Retinal pigment epithelial cell (primary cell): ENCODE measurements at regions not wholly inside any gene's neighbourhood (a gene's known extent, or its start where the extent isn't known, plus 50 kb on each side); places are given as distances from the start of the nearest gene placed in this dataset.
A peak's percentile ranks its signal among the peaks of the same experiment; 100 is the strongest.

Experiments
- DNase-seq: peaks from one replicate; pipeline ENCODE4 v3.0.0-alpha.2; 2010; ENCODE audit warnings: low read depth
- H3K4me3 ChIP-seq: 2 replicates; pipeline ENCODE4 v1.5.1; 2011; ENCODE audit warnings: mild to moderate bottlenecking, low read length, control low read depth, moderate library complexity
- TF ChIP-seq, protein P1 (sequence below): conservative IDR thresholded peaks from 2 replicates; pipeline ENCODE4 v1.5.1; 2011; ENCODE audit warnings: low read depth, low read length, control low read depth, inconsistent platforms

DNA sequence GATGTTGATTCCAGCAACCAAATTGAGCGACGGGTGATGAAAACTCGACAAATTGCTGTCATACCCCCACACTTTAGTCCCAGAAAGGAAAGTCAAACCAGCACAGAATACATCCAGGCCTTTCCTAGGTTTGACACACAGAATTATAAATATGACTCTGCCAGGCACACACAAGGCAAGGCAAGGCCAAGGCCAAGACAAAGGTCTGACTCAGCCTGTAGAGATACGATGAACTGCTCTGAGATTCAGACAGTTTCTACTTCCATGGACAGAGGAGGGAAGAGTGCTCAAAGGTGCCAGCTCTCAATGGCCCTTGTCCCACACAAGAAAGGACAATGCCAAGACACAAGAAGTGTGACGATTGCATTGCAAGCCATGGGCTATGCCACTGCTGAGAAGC, 880.2 kb upstream of the TMEM132C start:
- TF ChIP-seq, protein P1, sequence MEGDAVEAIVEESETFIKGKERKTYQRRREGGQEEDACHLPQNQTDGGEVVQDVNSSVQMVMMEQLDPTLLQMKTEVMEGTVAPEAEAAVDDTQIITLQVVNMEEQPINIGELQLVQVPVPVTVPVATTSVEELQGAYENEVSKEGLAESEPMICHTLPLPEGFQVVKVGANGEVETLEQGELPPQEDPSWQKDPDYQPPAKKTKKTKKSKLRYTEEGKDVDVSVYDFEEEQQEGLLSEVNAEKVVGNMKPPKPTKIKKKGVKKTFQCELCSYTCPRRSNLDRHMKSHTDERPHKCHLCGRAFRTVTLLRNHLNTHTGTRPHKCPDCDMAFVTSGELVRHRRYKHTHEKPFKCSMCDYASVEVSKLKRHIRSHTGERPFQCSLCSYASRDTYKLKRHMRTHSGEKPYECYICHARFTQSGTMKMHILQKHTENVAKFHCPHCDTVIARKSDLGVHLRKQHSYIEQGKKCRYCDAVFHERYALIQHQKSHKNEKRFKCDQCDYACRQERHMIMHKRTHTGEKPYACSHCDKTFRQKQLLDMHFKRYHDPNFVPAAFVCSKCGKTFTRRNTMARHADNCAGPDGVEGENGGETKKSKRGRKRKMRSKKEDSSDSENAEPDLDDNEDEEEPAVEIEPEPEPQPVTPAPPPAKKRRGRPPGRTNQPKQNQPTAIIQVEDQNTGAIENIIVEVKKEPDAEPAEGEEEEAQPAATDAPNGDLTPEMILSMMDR = no peak
- no peak overlapping the region for H3K4me3 ChIP-seq
- no peak for DNase-seq

DNA sequence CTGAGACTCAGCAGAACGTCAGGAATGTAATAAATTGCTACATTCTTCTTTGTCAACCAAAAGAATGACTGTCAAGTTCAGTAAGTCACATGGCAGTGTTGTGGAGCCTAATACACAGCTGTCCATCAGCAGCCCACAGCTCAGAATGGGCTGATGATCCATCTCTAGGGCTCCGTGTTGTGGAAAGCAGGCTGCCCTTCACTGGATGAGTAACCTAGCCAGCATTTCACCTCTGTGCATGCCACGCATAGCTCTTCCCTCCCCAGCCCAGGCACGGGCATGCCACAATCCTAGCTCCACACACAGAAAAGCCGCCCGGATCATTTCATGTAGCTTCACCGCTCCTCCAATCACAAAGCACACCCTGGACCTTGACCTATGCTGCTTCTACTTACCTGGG, 878.0 kb upstream of the TMEM132C start:
- DNase-seq = peak; percentile 30
- TF ChIP-seq, protein P1 = no peak
- no peak overlapping the region for H3K4me3 ChIP-seq

DNA sequence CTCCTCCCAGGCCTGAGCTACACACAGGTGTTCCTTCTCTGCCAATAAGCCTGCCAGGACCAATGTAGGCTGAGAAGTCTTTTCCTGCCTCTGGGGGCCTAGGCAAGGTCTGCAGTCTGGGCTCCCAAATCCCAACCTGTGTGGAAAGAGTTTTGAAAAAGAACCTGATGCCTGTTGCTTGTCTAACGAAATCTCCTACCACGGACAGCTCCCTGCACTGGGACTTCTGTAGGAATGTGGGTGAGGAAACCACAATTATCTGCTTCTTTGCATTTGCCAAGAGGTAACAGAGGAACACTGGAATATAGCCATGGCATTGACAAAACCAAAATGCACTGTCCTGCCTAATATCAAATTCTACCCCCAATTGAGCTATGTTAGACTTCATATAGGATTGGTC, 877.0 kb upstream of the TMEM132C start:
- no peak overlapping the region for H3K4me3 ChIP-seq
- TF ChIP-seq, protein P1 = no peak
- DNase-seq = peak; percentile 51

DNA sequence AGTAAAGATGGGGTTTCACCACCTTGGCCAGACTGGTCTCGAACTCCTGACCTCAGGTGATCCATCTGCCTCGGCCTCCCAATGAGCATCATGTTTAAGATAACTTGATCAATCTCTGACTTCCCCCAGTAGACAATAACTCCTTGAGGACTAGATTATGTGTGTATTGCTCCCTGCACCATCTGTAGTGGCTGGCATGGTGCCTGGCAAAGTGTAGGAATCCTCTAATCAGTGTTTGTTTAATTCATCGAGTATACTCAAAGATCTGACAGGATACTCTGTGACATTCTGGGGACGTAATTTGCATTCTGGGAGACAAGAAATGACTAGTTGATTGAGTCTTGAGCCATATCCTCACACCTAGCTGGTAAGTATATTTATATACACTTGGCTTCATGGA, 873.5 kb upstream of the TMEM132C start:
- TF ChIP-seq, protein P1 = no peak
- H3K4me3 ChIP-seq = no peak overlapping the region
- DNase-seq = no peak

DNA sequence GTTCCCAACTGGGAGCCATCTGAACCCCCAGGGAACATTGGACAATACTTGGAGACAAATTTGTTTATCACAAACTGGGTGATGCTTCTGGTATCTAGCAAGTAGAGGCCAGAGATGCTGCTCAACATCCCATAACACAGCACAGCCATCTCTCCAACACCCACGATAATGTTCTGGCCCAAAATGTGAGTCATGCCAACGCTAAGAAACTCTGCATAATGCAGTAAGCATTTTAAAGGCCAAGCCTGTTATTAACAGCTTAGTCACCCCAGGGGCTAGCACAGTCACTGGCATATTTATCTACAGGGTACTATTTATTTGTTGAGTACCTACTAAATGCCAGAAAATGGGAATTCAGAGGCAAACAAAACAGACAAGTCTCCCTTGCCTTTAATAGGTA, 873.1 kb upstream of the TMEM132C start:
- DNase-seq = no peak
- TF ChIP-seq, protein P1 = no peak

DNA sequence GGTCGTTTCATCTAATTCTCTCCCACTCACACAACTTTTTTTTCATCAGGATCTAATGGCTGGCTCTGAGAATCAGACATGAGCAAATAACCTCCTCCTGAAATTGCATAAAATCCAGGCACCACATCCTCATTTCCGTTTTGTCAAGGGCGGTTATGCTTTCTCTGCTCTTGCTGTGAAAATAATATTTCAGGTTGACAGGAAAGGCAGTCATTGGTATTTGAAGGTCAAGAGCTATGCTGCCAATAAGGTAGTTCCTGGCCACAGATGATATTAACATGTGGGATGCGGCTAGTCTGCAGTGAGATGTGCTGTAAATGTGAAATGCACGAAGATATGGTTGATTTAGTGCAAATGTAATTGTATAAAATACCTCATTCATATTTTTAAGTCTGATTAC, 870.2 kb upstream of the TMEM132C start:
- TF ChIP-seq, protein P1 = no peak
- DNase-seq = no peak
- H3K4me3 ChIP-seq = no peak overlapping the region

More for the DNA sequence above, 873.1 kb upstream of the TMEM132C start:
- no peak overlapping the region for H3K4me3 ChIP-seq

DNA sequence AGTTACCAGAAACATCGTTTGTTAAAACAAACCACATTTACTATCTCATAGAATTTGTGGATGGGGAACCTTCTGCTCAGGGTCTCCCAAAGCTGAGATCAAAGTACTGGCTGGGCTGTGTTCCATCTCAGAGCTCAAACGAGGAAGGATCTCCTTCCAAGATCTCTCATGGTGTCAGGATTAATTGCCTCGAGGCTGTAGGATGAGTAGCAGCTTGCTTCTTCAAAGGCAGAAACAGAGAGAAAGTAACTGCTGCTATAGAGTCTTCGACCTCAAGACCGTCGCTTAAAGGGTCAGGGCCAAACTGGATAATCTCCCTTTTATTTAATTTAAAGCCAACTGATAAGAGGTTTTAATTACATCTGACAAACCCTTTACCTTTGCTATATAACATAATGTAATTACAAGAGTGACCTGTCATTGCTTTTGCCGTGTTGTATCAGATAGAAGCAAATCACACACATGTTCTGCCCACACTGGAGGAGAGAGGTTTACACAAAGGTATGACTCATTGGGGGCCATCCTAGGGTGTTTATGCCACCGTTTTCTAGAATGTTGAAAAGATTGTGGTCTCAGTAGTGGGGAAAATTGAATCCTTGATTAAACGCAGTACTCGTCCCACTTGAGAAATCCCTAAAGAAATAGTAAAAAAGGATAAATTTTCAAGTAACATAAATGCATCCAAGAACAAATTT, 868.8 kb upstream of the TMEM132C start:
- H3K4me3 ChIP-seq = no peak overlapping the region
- TF ChIP-seq, protein P1 = no peak
- DNase-seq = no peak
